ENCODE measurements at regions not wholly inside any gene's neighbourhood (a gene's known extent, or its start where the extent isn't known, plus 50 kb on each side); places are given as distances from the start of the nearest gene placed in this dataset.

GRCh38 chr6:51250317-51250716, 431.6 kb downstream of the TFAP2B start:
- DNase-seq (ENCODE audit: insufficient read length, low spot score, missing footprints), result no peak
- TF ChIP-seq CTCF (IDR thresholded peaks at IDR 0.05; ENCODE audit: extremely low read depth, low read depth, low read length), result no peak

GRCh38 chr6:51257938-51258337, 439.3 kb downstream of the TFAP2B start:
- Histone ChIP-seq H3K9me3 (ENCODE audit: low read depth, low read length) (no peaks in the 10 kb centered on the region), H3K4me3 (ENCODE audit: insufficient read depth, low read length) (no peak overlapping the region), H3K4me2 (ENCODE audit: insufficient read depth, low read length) (no peak overlapping the region), H3K4me1 (ENCODE audit: insufficient read depth, low read length) (no peaks in the 10 kb centered on the region), H2AFZ (ENCODE audit: low read length) (no peak overlapping the region), H3K27me3 (ENCODE audit: insufficient read depth, low read length) (no peaks in the 10 kb centered on the region), H3K36me3 (ENCODE audit: insufficient read depth, low read length) (no peaks in the 10 kb centered on the region), H4K20me1 (ENCODE audit: insufficient read depth, low read length) (no peaks in the 10 kb centered on the region), H3K27ac (ENCODE audit: low read depth, low read length) (no peak overlapping the region), H3K79me2 (ENCODE audit: insufficient read depth, low read length) (no peaks in the 10 kb centered on the region)
- TF ChIP-seq CTCF (IDR thresholded peaks at IDR 0.05; ENCODE audit: extremely low read depth, low read depth, low read length), result no peak
- no peak for DNase-seq (ENCODE audit: insufficient read length, low spot score, missing footprints)

More at GRCh38 chr6:51250317-51250716, 431.6 kb downstream of the TFAP2B start:
- no peak overlapping the region for H2AFZ ChIP-seq (ENCODE audit: low read length)
- no peaks in the 10 kb centered on the region for H3K27me3 ChIP-seq (ENCODE audit: insufficient read depth, low read length)
- no peaks in the 10 kb centered on the region for H4K20me1 ChIP-seq (ENCODE audit: insufficient read depth, low read length)
- no peak overlapping the region for H3K4me2 ChIP-seq (ENCODE audit: insufficient read depth, low read length)
- H3K4me3 ChIP-seq (ENCODE audit: insufficient read depth, low read length), result no peak overlapping the region
- H3K27ac ChIP-seq (ENCODE audit: low read depth, low read length), result no peak overlapping the region
- H3K79me2 ChIP-seq (ENCODE audit: insufficient read depth, low read length), result no peaks in the 10 kb centered on the region
- H3K36me3 ChIP-seq (ENCODE audit: insufficient read depth, low read length), result no peaks in the 10 kb centered on the region
- no peaks in the 10 kb centered on the region for H3K9me3 ChIP-seq (ENCODE audit: low read depth, low read length)
- no peaks in the 10 kb centered on the region for H3K4me1 ChIP-seq (ENCODE audit: insufficient read depth, low read length)

- no peak overlapping the region for H3K4me3 ChIP-seq (ENCODE audit: insufficient read depth, low read length)
- H4K20me1 ChIP-seq (ENCODE audit: insufficient read depth, low read length), result no peaks in the 10 kb centered on the region
- no peak overlapping the region for H3K27ac ChIP-seq (ENCODE audit: low read depth, low read length)
- H3K27me3 ChIP-seq (ENCODE audit: insufficient read depth, low read length), result no peaks in the 10 kb centered on the region
- TF ChIP-seq CTCF (IDR thresholded peaks at IDR 0.05; ENCODE audit: extremely low read depth, low read depth, low read length), result no peak
- H3K4me2 ChIP-seq (ENCODE audit: insufficient read depth, low read length), result no peak overlapping the region
- H3K79me2 ChIP-seq (ENCODE audit: insufficient read depth, low read length), result no peaks in the 10 kb centered on the region
- no peak overlapping the region for H2AFZ ChIP-seq (ENCODE audit: low read length)
- H3K9me3 ChIP-seq (ENCODE audit: low read depth, low read length), result no peaks in the 10 kb centered on the region
- no peaks in the 10 kb centered on the region for H3K36me3 ChIP-seq (ENCODE audit: insufficient read depth, low read length)
- DNase-seq (ENCODE audit: insufficient read length, low spot score, missing footprints), result no peak
- H3K4me1 ChIP-seq (ENCODE audit: insufficient read depth, low read length), result no peaks in the 10 kb centered on the region
Observed at GRCh38 chr6:51260003-51260402, 441.3 kb downstream of the TFAP2B start.

GRCh38 chr6:51261691-51262090, 443.0 kb downstream of the TFAP2B start:
- no peak for TF ChIP-seq CTCF (IDR thresholded peaks at IDR 0.05; ENCODE audit: extremely low read depth, low read depth, low read length)
- Histone ChIP-seq H3K36me3 (ENCODE audit: insufficient read depth, low read length) (no peaks in the 10 kb centered on the region), H3K27me3 (ENCODE audit: insufficient read depth, low read length) (no peaks in the 10 kb centered on the region), H3K9me3 (ENCODE audit: low read depth, low read length) (no peaks in the 10 kb centered on the region), H3K27ac (ENCODE audit: low read depth, low read length) (no peak overlapping the region), H4K20me1 (ENCODE audit: insufficient read depth, low read length) (no peaks in the 10 kb centered on the region), H3K4me2 (ENCODE audit: insufficient read depth, low read length) (no peak overlapping the region), H3K4me3 (ENCODE audit: insufficient read depth, low read length) (no peak overlapping the region), H3K79me2 (ENCODE audit: insufficient read depth, low read length) (no peaks in the 10 kb centered on the region), H3K4me1 (ENCODE audit: insufficient read depth, low read length) (no peaks in the 10 kb centered on the region), H2AFZ (ENCODE audit: low read length) (no peak overlapping the region)
- DNase-seq (ENCODE audit: insufficient read length, low spot score, missing footprints), result no peak

Data from osteoblast (primary cell).